MM.1S (cell line): ENCODE measurements at regions not wholly inside any gene's neighbourhood (a gene's known extent, or its start where the extent isn't known, plus 50 kb on each side); places are given as distances from the start of the nearest gene placed in this dataset.

Experiments
- DNase-seq: peaks from one replicate; pipeline ENCODE4 v3.0.0-alpha.2; 2015
- H2AFZ ChIP-seq: fragments of 300-600 bp; sonication (generic); 2 replicates; pipeline ENCODE4 v1.6.0; 2016; ENCODE audit warnings: antibody characterized with exemption, low read length
- H3F3A ChIP-seq: fragments of 300-600 bp; sonication (generic); 2 replicates; pipeline ENCODE4 v1.6.1; 2016; ENCODE audit warnings: mild to moderate bottlenecking, antibody characterized with exemption, low read length, moderate library complexity, mixed read lengths; ENCODE audit not compliant: insufficient read depth
- H3K27ac ChIP-seq: fragments of 300-600 bp; sonication (generic); 2 replicates; pipeline ENCODE4 v1.5.1; 2016; ENCODE audit warnings: mild to moderate bottlenecking, low read length
- H3K27me3 ChIP-seq: fragments of 300-600 bp; sonication (generic); replicated peaks from 2 replicates; pipeline ENCODE4 v1.6.0; 2016; ENCODE audit warnings: low read length; ENCODE audit not compliant: insufficient read depth
- H3K36me3 ChIP-seq: fragments of 300-600 bp; sonication (generic); replicated peaks from 2 replicates; pipeline ENCODE4 v1.6.1; 2016; ENCODE audit warnings: mild to moderate bottlenecking, low read length, mixed read lengths; ENCODE audit not compliant: insufficient read depth
- H3K4me1 ChIP-seq: fragments of 300-600 bp; sonication (generic); 2 replicates; pipeline ENCODE4 v1.6.1; 2016; ENCODE audit warnings: low read length, mixed read lengths
- H3K4me2 ChIP-seq: fragments of 300-600 bp; sonication (generic); 2 replicates; pipeline ENCODE4 v1.6.0; 2016; ENCODE audit warnings: low read depth, low read length
- H3K4me3 ChIP-seq: fragments of 300-600 bp; sonication (generic); 2 replicates; pipeline ENCODE4 v1.5.1; 2016; ENCODE audit warnings: low read length, mixed read lengths
- H3K79me2 ChIP-seq: fragments of 300-600 bp; sonication (generic); 2 replicates; pipeline ENCODE4 v1.6.1; 2016; ENCODE audit warnings: mixed run types, low read length, mixed read lengths
- H3K9ac ChIP-seq: fragments of 300-600 bp; sonication (generic); 2 replicates; pipeline ENCODE4 v1.6.1; 2016; ENCODE audit warnings: low read length, mixed read lengths
- H3K9me2 ChIP-seq: fragments of 300-600 bp; sonication (generic); replicated peaks from 2 replicates; pipeline ENCODE4 v1.6.1; 2016; ENCODE audit warnings: mild to moderate bottlenecking, low read length, mixed read lengths; ENCODE audit not compliant: insufficient read depth
- H3K9me3 ChIP-seq: fragments of 300-600 bp; sonication (generic); replicated peaks from 2 replicates; pipeline ENCODE4 v1.6.1; 2016; ENCODE audit warnings: mild to moderate bottlenecking, low read length, mixed read lengths; ENCODE audit not compliant: insufficient read depth
- H4K20me1 ChIP-seq: fragments of 300-600 bp; sonication (generic); 2 replicates; pipeline ENCODE4 v1.6.1; 2016; ENCODE audit warnings: mild to moderate bottlenecking, low read length, moderate library complexity, mixed read lengths; ENCODE audit not compliant: insufficient read depth
- CTCF ChIP-seq: fragments of 300-600 bp; sonication (generic); IDR thresholded peaks from 2 replicates; pipeline ENCODE4 v1.5.1; 2016; ENCODE audit warnings: antibody characterized with exemption, low read length, mixed read lengths
- EZH2 ChIP-seq: fragments of 300-600 bp; sonication (generic); optimal IDR thresholded peaks from 2 replicates; pipeline ENCODE3; 2017; ENCODE audit warnings: low read depth, mild to moderate bottlenecking, antibody characterized with exemption, low read length, mixed read lengths
- EZH2phosphoT487 ChIP-seq: fragments of 300-600 bp; sonication (generic); IDR thresholded peaks from 2 replicates; pipeline ENCODE4 v1.6.1; 2018; ENCODE audit warnings: antibody characterized with exemption, low read length

- no peaks in the 10 kb centered on the region for H3K9me3 ChIP-seq
- no peaks in the 10 kb centered on the region for H3K27me3 ChIP-seq
- H3F3A ChIP-seq: no peaks in the 10 kb centered on the region
- H4K20me1 ChIP-seq: no peaks in the 10 kb centered on the region
- no peak overlapping the region for H3K4me3 ChIP-seq
- no peak overlapping the region for H3K9ac ChIP-seq
- no peaks in the 10 kb centered on the region for H3K4me1 ChIP-seq
- H2AFZ ChIP-seq: no peak overlapping the region
- no peaks in the 10 kb centered on the region for H3K79me2 ChIP-seq
- TF ChIP-seq CTCF (no peak), EZH2 (no peak), EZH2phosphoT487 (no peak)
- no peak overlapping the region for H3K4me2 ChIP-seq
- H3K27ac ChIP-seq: no peak overlapping the region
- DNase-seq: no peak
- no peaks in the 10 kb centered on the region for H3K9me2 ChIP-seq
- H3K36me3 ChIP-seq: no peaks in the 10 kb centered on the region
These were observed 162.4 kb downstream of the ZDHHC21 start for GRCh38 chr9:14530841-14531240.

GRCh38 chr9:14530366-14530765, 162.9 kb downstream of the ZDHHC21 start:
- H3K36me3 ChIP-seq: no peaks in the 10 kb centered on the region
- no peaks in the 10 kb centered on the region for H3K4me1 ChIP-seq
- TF ChIP-seq EZH2: no peak
- H3K4me3 ChIP-seq: no peak overlapping the region
- DNase-seq: no peak
- no peak overlapping the region for H2AFZ ChIP-seq
- H3K27ac ChIP-seq: no peak overlapping the region
- no peaks in the 10 kb centered on the region for H3K9me3 ChIP-seq
- H3K79me2 ChIP-seq: no peaks in the 10 kb centered on the region
- no peaks in the 10 kb centered on the region for H3K27me3 ChIP-seq
- no peak overlapping the region for H3K4me2 ChIP-seq
- H3K9me2 ChIP-seq: no peaks in the 10 kb centered on the region
- no peak overlapping the region for H3K9ac ChIP-seq
- H3F3A ChIP-seq: no peaks in the 10 kb centered on the region
- no peaks in the 10 kb centered on the region for H4K20me1 ChIP-seq

GRCh38 chr9:14529629-14530028, 163.6 kb downstream of the ZDHHC21 start:
- no peaks in the 10 kb centered on the region for H4K20me1 ChIP-seq
- H2AFZ ChIP-seq: no peak overlapping the region
- H3K4me2 ChIP-seq: no peak overlapping the region
- no peak for TF ChIP-seq CTCF
- no peak for TF ChIP-seq EZH2phosphoT487
- no peak for TF ChIP-seq EZH2
- no peaks in the 10 kb centered on the region for H3K79me2 ChIP-seq
- H3F3A ChIP-seq: no peaks in the 10 kb centered on the region
- DNase-seq: no peak
- H3K4me1 ChIP-seq: no peaks in the 10 kb centered on the region
- no peak overlapping the region for H3K9ac ChIP-seq
- no peaks in the 10 kb centered on the region for H3K36me3 ChIP-seq
- no peaks in the 10 kb centered on the region for H3K9me3 ChIP-seq
- H3K4me3 ChIP-seq: no peak overlapping the region
- no peak overlapping the region for H3K27ac ChIP-seq
- no peaks in the 10 kb centered on the region for H3K9me2 ChIP-seq
- H3K27me3 ChIP-seq: no peaks in the 10 kb centered on the region

- Histone ChIP-seq H2AFZ (no peak overlapping the region), H3K9me3 (no peaks in the 10 kb centered on the region), H3K4me2 (no peak overlapping the region), H3K9me2 (no peaks in the 10 kb centered on the region), H4K20me1 (no peaks in the 10 kb centered on the region), H3K9ac (no peak overlapping the region), H3K79me2 (no peaks in the 10 kb centered on the region), H3K27me3 (no peaks in the 10 kb centered on the region), H3F3A (no peaks in the 10 kb centered on the region), H3K36me3 (no peaks in the 10 kb centered on the region), H3K27ac (no peak overlapping the region), H3K4me1 (no peaks in the 10 kb centered on the region), H3K4me3 (no peak overlapping the region)
- no peak for DNase-seq
- no peak for TF ChIP-seq EZH2
- no peak for TF ChIP-seq CTCF
- no peak for TF ChIP-seq EZH2phosphoT487
These were observed 164.2 kb downstream of the ZDHHC21 start for GRCh38 chr9:14529054-14529453.
